ENCODE measurements at regions not wholly inside any gene's neighbourhood (a gene's known extent, or its start where the extent isn't known, plus 50 kb on each side); places are given as distances from the start of the nearest gene placed in this dataset.

GRCh38 chr6:27026361-27026760 is 221.1 kb upstream of the PRSS16 start:
- H3K4me1 Mint-ChIP-seq, result no peaks in the 10 kb centered on the region
- no peaks in the 10 kb centered on the region for H3K9me3 Mint-ChIP-seq
- TF ChIP-seq, protein P1, sequence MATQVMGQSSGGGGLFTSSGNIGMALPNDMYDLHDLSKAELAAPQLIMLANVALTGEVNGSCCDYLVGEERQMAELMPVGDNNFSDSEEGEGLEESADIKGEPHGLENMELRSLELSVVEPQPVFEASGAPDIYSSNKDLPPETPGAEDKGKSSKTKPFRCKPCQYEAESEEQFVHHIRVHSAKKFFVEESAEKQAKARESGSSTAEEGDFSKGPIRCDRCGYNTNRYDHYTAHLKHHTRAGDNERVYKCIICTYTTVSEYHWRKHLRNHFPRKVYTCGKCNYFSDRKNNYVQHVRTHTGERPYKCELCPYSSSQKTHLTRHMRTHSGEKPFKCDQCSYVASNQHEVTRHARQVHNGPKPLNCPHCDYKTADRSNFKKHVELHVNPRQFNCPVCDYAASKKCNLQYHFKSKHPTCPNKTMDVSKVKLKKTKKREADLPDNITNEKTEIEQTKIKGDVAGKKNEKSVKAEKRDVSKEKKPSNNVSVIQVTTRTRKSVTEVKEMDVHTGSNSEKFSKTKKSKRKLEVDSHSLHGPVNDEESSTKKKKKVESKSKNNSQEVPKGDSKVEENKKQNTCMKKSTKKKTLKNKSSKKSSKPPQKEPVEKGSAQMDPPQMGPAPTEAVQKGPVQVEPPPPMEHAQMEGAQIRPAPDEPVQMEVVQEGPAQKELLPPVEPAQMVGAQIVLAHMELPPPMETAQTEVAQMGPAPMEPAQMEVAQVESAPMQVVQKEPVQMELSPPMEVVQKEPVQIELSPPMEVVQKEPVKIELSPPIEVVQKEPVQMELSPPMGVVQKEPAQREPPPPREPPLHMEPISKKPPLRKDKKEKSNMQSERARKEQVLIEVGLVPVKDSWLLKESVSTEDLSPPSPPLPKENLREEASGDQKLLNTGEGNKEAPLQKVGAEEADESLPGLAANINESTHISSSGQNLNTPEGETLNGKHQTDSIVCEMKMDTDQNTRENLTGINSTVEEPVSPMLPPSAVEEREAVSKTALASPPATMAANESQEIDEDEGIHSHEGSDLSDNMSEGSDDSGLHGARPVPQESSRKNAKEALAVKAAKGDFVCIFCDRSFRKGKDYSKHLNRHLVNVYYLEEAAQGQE (IDR thresholded peaks at IDR 0.05; ENCODE audit: unreplicated experiment), result no peak
- TF ChIP-seq, protein P2, sequence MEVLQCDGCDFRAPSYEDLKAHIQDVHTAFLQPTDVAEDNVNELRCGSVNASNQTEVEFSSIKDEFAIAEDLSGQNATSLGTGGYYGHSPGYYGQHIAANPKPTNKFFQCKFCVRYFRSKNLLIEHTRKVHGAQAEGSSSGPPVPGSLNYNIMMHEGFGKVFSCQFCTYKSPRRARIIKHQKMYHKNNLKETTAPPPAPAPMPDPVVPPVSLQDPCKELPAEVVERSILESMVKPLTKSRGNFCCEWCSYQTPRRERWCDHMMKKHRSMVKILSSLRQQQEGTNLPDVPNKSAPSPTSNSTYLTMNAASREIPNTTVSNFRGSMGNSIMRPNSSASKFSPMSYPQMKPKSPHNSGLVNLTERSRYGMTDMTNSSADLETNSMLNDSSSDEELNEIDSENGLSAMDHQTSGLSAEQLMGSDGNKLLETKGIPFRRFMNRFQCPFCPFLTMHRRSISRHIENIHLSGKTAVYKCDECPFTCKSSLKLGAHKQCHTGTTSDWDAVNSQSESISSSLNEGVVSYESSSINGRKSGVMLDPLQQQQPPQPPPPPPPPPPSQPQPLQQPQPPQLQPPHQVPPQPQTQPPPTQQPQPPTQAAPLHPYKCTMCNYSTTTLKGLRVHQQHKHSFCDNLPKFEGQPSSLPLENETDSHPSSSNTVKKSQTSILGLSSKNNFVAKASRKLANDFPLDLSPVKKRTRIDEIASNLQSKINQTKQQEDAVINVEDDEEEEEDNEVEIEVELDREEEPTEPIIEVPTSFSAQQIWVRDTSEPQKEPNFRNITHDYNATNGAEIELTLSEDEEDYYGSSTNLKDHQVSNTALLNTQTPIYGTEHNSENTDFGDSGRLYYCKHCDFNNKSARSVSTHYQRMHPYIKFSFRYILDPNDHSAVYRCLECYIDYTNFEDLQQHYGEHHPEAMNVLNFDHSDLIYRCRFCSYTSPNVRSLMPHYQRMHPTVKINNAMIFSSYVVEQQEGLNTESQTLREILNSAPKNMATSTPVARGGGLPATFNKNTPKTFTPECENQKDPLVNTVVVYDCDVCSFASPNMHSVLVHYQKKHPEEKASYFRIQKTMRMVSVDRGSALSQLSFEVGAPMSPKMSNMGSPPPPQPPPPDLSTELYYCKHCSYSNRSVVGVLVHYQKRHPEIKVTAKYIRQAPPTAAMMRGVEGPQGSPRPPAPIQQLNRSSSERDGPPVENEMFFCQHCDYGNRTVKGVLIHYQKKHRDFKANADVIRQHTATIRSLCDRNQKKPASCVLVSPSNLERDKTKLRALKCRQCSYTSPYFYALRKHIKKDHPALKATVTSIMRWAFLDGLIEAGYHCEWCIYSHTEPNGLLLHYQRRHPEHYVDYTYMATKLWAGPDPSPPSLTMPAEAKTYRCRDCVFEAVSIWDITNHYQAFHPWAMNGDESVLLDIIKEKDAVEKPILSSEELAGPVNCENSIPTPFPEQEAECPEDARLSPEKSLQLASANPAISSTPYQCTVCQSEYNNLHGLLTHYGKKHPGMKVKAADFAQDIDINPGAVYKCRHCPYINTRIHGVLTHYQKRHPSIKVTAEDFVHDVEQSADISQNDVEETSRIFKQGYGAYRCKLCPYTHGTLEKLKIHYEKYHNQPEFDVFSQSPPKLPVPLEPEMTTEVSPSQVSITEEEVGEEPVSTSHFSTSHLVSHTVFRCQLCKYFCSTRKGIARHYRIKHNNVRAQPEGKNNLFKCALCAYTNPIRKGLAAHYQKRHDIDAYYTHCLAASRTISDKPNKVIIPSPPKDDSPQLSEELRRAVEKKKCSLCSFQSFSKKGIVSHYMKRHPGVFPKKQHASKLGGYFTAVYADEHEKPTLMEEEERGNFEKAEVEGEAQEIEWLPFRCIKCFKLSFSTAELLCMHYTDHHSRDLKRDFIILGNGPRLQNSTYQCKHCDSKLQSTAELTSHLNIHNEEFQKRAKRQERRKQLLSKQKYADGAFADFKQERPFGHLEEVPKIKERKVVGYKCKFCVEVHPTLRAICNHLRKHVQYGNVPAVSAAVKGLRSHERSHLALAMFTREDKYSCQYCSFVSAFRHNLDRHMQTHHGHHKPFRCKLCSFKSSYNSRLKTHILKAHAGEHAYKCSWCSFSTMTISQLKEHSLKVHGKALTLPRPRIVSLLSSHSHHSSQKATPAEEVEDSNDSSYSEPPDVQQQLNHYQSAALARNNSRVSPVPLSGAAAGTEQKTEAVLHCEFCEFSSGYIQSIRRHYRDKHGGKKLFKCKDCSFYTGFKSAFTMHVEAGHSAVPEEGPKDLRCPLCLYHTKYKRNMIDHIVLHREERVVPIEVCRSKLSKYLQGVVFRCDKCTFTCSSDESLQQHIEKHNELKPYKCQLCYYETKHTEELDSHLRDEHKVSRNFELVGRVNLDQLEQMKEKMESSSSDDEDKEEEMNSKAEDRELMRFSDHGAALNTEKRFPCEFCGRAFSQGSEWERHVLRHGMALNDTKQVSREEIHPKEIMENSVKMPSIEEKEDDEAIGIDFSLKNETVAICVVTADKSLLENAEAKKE (CRISPR knock-in tag; IDR thresholded peaks at IDR 0.05), result no peak
- no peak for TF ChIP-seq EZH2 (IDR thresholded peaks at IDR 0.05; ENCODE audit: low read depth, unreplicated experiment)
- TF ChIP-seq, protein P3, sequence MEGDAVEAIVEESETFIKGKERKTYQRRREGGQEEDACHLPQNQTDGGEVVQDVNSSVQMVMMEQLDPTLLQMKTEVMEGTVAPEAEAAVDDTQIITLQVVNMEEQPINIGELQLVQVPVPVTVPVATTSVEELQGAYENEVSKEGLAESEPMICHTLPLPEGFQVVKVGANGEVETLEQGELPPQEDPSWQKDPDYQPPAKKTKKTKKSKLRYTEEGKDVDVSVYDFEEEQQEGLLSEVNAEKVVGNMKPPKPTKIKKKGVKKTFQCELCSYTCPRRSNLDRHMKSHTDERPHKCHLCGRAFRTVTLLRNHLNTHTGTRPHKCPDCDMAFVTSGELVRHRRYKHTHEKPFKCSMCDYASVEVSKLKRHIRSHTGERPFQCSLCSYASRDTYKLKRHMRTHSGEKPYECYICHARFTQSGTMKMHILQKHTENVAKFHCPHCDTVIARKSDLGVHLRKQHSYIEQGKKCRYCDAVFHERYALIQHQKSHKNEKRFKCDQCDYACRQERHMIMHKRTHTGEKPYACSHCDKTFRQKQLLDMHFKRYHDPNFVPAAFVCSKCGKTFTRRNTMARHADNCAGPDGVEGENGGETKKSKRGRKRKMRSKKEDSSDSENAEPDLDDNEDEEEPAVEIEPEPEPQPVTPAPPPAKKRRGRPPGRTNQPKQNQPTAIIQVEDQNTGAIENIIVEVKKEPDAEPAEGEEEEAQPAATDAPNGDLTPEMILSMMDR (conservative IDR thresholded peaks at IDR 0.05; ENCODE audit: low read depth in 2 of 2), result no peak
- TF ChIP-seq ZNF331 (CRISPR knock-in tag; IDR thresholded peaks at IDR 0.05; ENCODE audit: low read depth), result no peak
- TF ChIP-seq CREB1 (CRISPR knock-in tag; IDR thresholded peaks at IDR 0.05; ENCODE audit: low read depth), result no peak
- no peak for TF ChIP-seq NANOG (IDR thresholded peaks at IDR 0.05; ENCODE audit: borderline replicate concordance)
- no peak for TF ChIP-seq JUNB (IDR thresholded peaks at IDR 0.05; ENCODE audit: unreplicated experiment)
- Histone ChIP-seq H3F3A (replicated peaks; ENCODE audit: low read depth) (no peaks in the 10 kb centered on the region), H3K79me2 (replicated peaks; ENCODE audit: insufficient read depth) (no peaks in the 10 kb centered on the region), H3K27me3 (ENCODE audit: insufficient read depth) (no peaks in the 10 kb centered on the region), H3K4me2 (no peak overlapping the region), H2AFZ (no peak overlapping the region), H4K20me1 (replicated peaks; ENCODE audit: insufficient read depth) (no peaks in the 10 kb centered on the region), H3K4me3 (no peak overlapping the region), H3K9me2 (ENCODE audit: insufficient read depth) (no peaks in the 10 kb centered on the region), H3K4me1 (ENCODE audit: insufficient read depth) (no peaks in the 10 kb centered on the region), H3K27ac (ENCODE audit: low read depth) (no peak overlapping the region), H3K36me3 (ENCODE audit: insufficient read depth) (no peaks in the 10 kb centered on the region)
- no peaks in the 10 kb centered on the region for H3K36me3 Mint-ChIP-seq (ENCODE audit: low read depth)
- no peak overlapping the region for H3K27ac Mint-ChIP-seq
- ATAC-seq, result no peak
- H3K27me3 Mint-ChIP-seq (ENCODE audit: insufficient read depth, low read depth, poor library complexity), result no peaks in the 10 kb centered on the region
- H3K4me3 Mint-ChIP-seq, result no peak overlapping the region
- DNase-seq (ENCODE audit: low spot score), result no peak
